ENCODE measurements at regions not wholly inside any gene's neighbourhood (a gene's known extent, or its start where the extent isn't known, plus 50 kb on each side); places are given as distances from the start of the nearest gene placed in this dataset.

DNA sequence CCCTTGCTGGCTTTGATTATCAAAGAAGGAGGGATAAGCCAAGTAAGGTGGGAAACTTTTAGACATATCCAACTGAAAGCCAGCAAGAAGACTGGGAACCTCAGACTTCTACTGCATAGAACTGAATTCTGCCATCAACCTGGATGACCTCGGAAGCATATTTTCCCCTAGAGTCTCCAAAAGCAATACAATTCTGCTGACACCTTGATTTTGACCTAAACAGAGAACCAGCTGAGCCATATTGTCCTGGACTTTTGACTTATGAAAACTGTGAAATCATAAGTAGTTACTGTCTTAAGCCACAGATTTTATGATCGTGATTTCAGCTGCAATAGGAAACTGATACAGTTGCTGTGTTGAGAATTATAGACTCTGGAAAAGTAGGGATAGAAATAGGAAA, 227.6 kb downstream of the PCDH20 start:
- H3K4me1 Mint-ChIP-seq (ENCODE audit: low read depth) = no peaks in the 10 kb centered on the region
- no peak overlapping the region for H3K4me3 Mint-ChIP-seq
- no peaks in the 10 kb centered on the region for H3K36me3 Mint-ChIP-seq (ENCODE audit: low read depth)
- no peak overlapping the region for H3K4me3 ChIP-seq (ENCODE audit: low read length)
- DNase-seq (no peak), ATAC-seq (ENCODE audit: poor library complexity) (no peak)
- no peak overlapping the region for H3K27ac ChIP-seq (ENCODE audit: low read depth in 1 of 2, low read length in 2 of 2)
- H3K9me3 ChIP-seq (ENCODE audit: control insufficient read depth in 1 of 2, insufficient read depth in 1 of 2, low read length in 2 of 2) = peaks cover 0 to 2% of the 10 kb centered on the region in 2 experiments
- no peaks in the 10 kb centered on the region for H3K36me3 ChIP-seq (ENCODE audit: insufficient read depth, low read length)
- peaks cover 4% of the 10 kb centered on the region for H3K9me3 Mint-ChIP-seq
- intact Hi-C loops (cut with DNase I, micrococcal nuclease) = no loop called here
- CTCF ChIA-PET = no interaction called here
- TF ChIP-seq, protein P1, sequence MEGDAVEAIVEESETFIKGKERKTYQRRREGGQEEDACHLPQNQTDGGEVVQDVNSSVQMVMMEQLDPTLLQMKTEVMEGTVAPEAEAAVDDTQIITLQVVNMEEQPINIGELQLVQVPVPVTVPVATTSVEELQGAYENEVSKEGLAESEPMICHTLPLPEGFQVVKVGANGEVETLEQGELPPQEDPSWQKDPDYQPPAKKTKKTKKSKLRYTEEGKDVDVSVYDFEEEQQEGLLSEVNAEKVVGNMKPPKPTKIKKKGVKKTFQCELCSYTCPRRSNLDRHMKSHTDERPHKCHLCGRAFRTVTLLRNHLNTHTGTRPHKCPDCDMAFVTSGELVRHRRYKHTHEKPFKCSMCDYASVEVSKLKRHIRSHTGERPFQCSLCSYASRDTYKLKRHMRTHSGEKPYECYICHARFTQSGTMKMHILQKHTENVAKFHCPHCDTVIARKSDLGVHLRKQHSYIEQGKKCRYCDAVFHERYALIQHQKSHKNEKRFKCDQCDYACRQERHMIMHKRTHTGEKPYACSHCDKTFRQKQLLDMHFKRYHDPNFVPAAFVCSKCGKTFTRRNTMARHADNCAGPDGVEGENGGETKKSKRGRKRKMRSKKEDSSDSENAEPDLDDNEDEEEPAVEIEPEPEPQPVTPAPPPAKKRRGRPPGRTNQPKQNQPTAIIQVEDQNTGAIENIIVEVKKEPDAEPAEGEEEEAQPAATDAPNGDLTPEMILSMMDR (IDR thresholded peaks at IDR 0.05) = no peak
- no peaks in the 10 kb centered on the region for H3K27me3 ChIP-seq (ENCODE audit: control insufficient read depth in 1 of 2, insufficient read depth in 2 of 2, low read length in 2 of 2)
- POLR2A ChIA-PET = no interaction called here
- no peak overlapping the region for H3K27ac Mint-ChIP-seq
- H3K4me1 ChIP-seq (ENCODE audit: insufficient read depth, low read length) = no peaks in the 10 kb centered on the region
- H3K27me3 Mint-ChIP-seq = no peaks in the 10 kb centered on the region

DNA sequence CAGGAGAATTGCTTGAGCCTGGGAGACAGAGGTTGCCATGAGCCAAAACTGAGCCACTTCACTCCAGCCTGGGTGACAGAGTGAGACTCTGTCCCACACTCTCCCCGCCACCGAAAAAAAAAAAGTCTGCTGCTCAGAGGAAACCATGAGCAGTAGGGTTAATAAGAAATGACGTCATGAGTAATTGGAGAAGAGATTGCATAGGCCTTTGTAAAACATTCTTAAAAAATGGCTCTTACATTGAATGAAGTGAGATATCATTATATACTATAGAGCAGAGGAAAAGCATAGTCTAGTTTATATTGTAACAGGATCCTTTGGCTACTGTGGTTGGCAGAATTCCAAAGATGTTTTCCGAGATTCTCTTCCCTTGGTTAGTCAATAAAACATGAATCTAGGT, 228.2 kb downstream of the PCDH20 start:
- Mint-ChIP-seq H3K27ac (no peak overlapping the region), H3K9me3 (peaks cover 4% of the 10 kb centered on the region), H3K4me1 (ENCODE audit: low read depth) (no peaks in the 10 kb centered on the region), H3K36me3 (ENCODE audit: low read depth) (no peaks in the 10 kb centered on the region), H3K4me3 (no peak overlapping the region), H3K27me3 (no peaks in the 10 kb centered on the region)
- Histone ChIP-seq H3K36me3 (ENCODE audit: insufficient read depth, low read length) (no peaks in the 10 kb centered on the region), H3K9me3 (ENCODE audit: control insufficient read depth in 1 of 2, insufficient read depth in 1 of 2, low read length in 2 of 2) (peaks cover 0 to 2% of the 10 kb centered on the region in 2 experiments), H3K4me1 (ENCODE audit: insufficient read depth, low read length) (no peaks in the 10 kb centered on the region), H3K27ac (ENCODE audit: low read depth in 1 of 2, low read length in 2 of 2) (no peak overlapping the region), H3K4me3 (ENCODE audit: low read length) (no peak overlapping the region), H3K27me3 (ENCODE audit: control insufficient read depth in 1 of 2, insufficient read depth in 2 of 2, low read length in 2 of 2) (no peaks in the 10 kb centered on the region)
- intact Hi-C loops (cut with DNase I, micrococcal nuclease) = no loop called here
- no peak for DNase-seq
- TF ChIP-seq, protein P1 (IDR thresholded peaks at IDR 0.05) = no peak
- no peak for ATAC-seq (ENCODE audit: poor library complexity)
- CTCF ChIA-PET = no interaction called here
- POLR2A ChIA-PET = no interaction called here

- H3K9me3 ChIP-seq (ENCODE audit: control insufficient read depth in 1 of 2, insufficient read depth in 1 of 2, low read length in 2 of 2) = peaks cover 0 to 4% of the 10 kb centered on the region in 2 experiments
- H3K4me3 ChIP-seq (ENCODE audit: low read length) = no peak overlapping the region
- ChIA-PET POLR2A (no interaction called here), CTCF (no interaction called here)
- Mint-ChIP-seq H3K36me3 (ENCODE audit: low read depth) (no peaks in the 10 kb centered on the region), H3K27ac (no peak overlapping the region), H3K9me3 (peaks cover 12% of the 10 kb centered on the region), H3K27me3 (no peaks in the 10 kb centered on the region), H3K4me3 (no peak overlapping the region), H3K4me1 (ENCODE audit: low read depth) (no peaks in the 10 kb centered on the region)
- intact Hi-C loops (cut with DNase I, micrococcal nuclease) = no loop called here
- TF ChIP-seq, protein P1 (IDR thresholded peaks at IDR 0.05) = no peak
- H3K4me1 ChIP-seq (ENCODE audit: insufficient read depth, low read length) = no peaks in the 10 kb centered on the region
- H3K36me3 ChIP-seq (ENCODE audit: insufficient read depth, low read length) = no peaks in the 10 kb centered on the region
- H3K27me3 ChIP-seq (ENCODE audit: control insufficient read depth in 1 of 2, insufficient read depth in 2 of 2, low read length in 2 of 2) = no peaks in the 10 kb centered on the region
- ATAC-seq (ENCODE audit: poor library complexity) = no peak
- no peak for DNase-seq
- no peak overlapping the region for H3K27ac ChIP-seq (ENCODE audit: low read depth in 1 of 2, low read length in 2 of 2)
Observed at GRCh38 chr13:61183670-61184069, 232.0 kb downstream of the PCDH20 start.
